Liver (tissue), 8 donors: ENCODE measurements at regions not wholly inside any gene's neighbourhood (a gene's known extent, or its start where the extent isn't known, plus 50 kb on each side); places are given as distances from the start of the nearest gene placed in this dataset.

ENCODE experiments used
- DNase-seq: peaks from one replicate; pipeline ENCODE4 v3.0.0-alpha.2; 2017; ENCODE audit warnings: low spot score
- H3K27ac ChIP-seq, 2 donors: one replicate each; pipeline ENCODE4 v1.7.0; 2013; ENCODE audit warnings: inconsistent platforms in 2 of 2, low read length in 2 of 2, control low read depth in 1 of 2, low read depth in 1 of 2, mild to moderate bottlenecking in 1 of 2
- H3K27me3 ChIP-seq, 4 donors: one replicate each; pipeline versions ENCODE4 v1.6.1 to v1.7.0; 2013; ENCODE audit warnings: low read length in 3 of 4, inconsistent platforms in 1 of 4, mild to moderate bottlenecking in 1 of 4, moderate library complexity in 1 of 4; ENCODE audit not compliant: control insufficient read depth in 4 of 4, insufficient read depth in 4 of 4
- H3K36me3 ChIP-seq, 4 donors: one replicate each; pipeline versions ENCODE4 v1.6.1 to v1.7.0; 2013; ENCODE audit warnings: low read length in 3 of 4, mild to moderate bottlenecking in 3 of 4, low read depth in 1 of 4, moderate library complexity in 1 of 4; ENCODE audit not compliant: control insufficient read depth in 4 of 4, insufficient read depth in 3 of 4
- H3K4me1 ChIP-seq, 4 donors: one replicate each; pipeline versions ENCODE4 v1.6.1 to v1.7.0; 2013; ENCODE audit warnings: low read length in 3 of 4, mild to moderate bottlenecking in 3 of 4, moderate library complexity in 1 of 4; ENCODE audit not compliant: control insufficient read depth in 4 of 4, insufficient read depth in 4 of 4
- H3K4me3 ChIP-seq, 3 donors: one replicate each; pipeline versions ENCODE4 v1.6.1 to v1.7.0; 2013; ENCODE audit warnings: low read length in 3 of 3, control low read depth in 1 of 3, low read depth in 1 of 3, mild to moderate bottlenecking in 1 of 3
- H3K9ac ChIP-seq, 2 donors: one replicate each; pipeline ENCODE4 v1.7.0; 2013; ENCODE audit warnings: low read length in 2 of 2, mild to moderate bottlenecking in 2 of 2, moderate library complexity in 2 of 2, control low read depth in 1 of 2, low read depth in 1 of 2
- H3K9me3 ChIP-seq, 4 donors: one replicate each; pipeline versions ENCODE4 v1.6.1 to v1.7.0; 2013; ENCODE audit warnings: low read length in 3 of 4; ENCODE audit not compliant: control insufficient read depth in 4 of 4
- ATF3 ChIP-seq: IDR thresholded peaks from 2 replicates; pipeline ENCODE4 v1.6.1; 2016; ENCODE audit warnings: antibody characterized with exemption
- EGR1 ChIP-seq, 2 donors: IDR thresholded peaks; 2 replicates each; pipeline ENCODE4 v1.6.1; 2016 to 2018; ENCODE audit warnings: antibody characterized with exemption in 2 of 2, low read depth in 2 of 2
- FOXA1 ChIP-seq: IDR thresholded peaks from 2 replicates; pipeline ENCODE4 v1.6.1; 2016; ENCODE audit warnings: antibody characterized with exemption
- FOXA2 ChIP-seq: IDR thresholded peaks from 2 replicates; pipeline ENCODE4 v1.6.1; 2016; ENCODE audit warnings: antibody characterized with exemption
- GABPA ChIP-seq, 2 donors: IDR thresholded peaks in 1 of 2; conservative IDR thresholded peaks in 1 of 2; 2 replicates each; pipeline ENCODE4 v1.6.1; 2016; ENCODE audit warnings: antibody characterized with exemption in 2 of 2, mild to moderate bottlenecking in 1 of 2, moderate library complexity in 1 of 2
- HNF4A ChIP-seq, 2 donors: conservative IDR thresholded peaks; 2 replicates each; pipeline ENCODE4 v1.6.1; 2016; ENCODE audit warnings: antibody characterized with exemption in 2 of 2, mild to moderate bottlenecking in 2 of 2
- HNF4G ChIP-seq: IDR thresholded peaks from 2 replicates; pipeline ENCODE4 v1.6.1; 2016; ENCODE audit warnings: antibody characterized with exemption
- JUND ChIP-seq, 2 donors: IDR thresholded peaks; 2 replicates each; pipeline ENCODE4 v1.6.1; 2016; ENCODE audit warnings: antibody characterized with exemption in 2 of 2
- NR2F2 ChIP-seq: IDR thresholded peaks from 2 replicates; pipeline ENCODE4 v1.6.1; 2016; ENCODE audit warnings: antibody characterized with exemption
- RAD21 ChIP-seq, 2 donors: IDR thresholded peaks; 2 replicates each; pipeline ENCODE4 v1.6.1; 2016; ENCODE audit warnings: antibody characterized with exemption in 2 of 2, mild to moderate bottlenecking in 2 of 2
- RXRA ChIP-seq, 2 donors: IDR thresholded peaks; 2 replicates each; pipeline ENCODE4 v1.6.1; 2017 to 2018; ENCODE audit warnings: antibody characterized with exemption in 2 of 2, mild to moderate bottlenecking in 1 of 2
- SP1 ChIP-seq: IDR thresholded peaks from 2 replicates; pipeline ENCODE4 v1.6.1; 2018; ENCODE audit warnings: antibody characterized with exemption, mild to moderate bottlenecking
- TAF1 ChIP-seq: conservative IDR thresholded peaks from 2 replicates; pipeline ENCODE4 v1.6.1; 2016; ENCODE audit warnings: antibody characterized with exemption, mild to moderate bottlenecking
- YY1 ChIP-seq: IDR thresholded peaks from 2 replicates; pipeline ENCODE4 v1.6.1; 2016; ENCODE audit warnings: antibody characterized with exemption, mild to moderate bottlenecking
- WGBS: extraction: QIAGEN DNeasy Blood & Tissue Kit; methylation state at CpG from one replicate; pipeline ENCODE4 v1.1.7; 2013; 5-methylcytosine and 5-hydroxymethylcytosine counted together
- TF ChIP-seq, protein P1 (sequence below): IDR thresholded peaks from 2 replicates; pipeline ENCODE4 v1.6.1; 2016; ENCODE audit warnings: antibody characterized with exemption
- TF ChIP-seq, protein P2 (sequence below): IDR thresholded peaks from 2 replicates; pipeline ENCODE4 v1.6.1; 2016; ENCODE audit warnings: antibody characterized with exemption
- TF ChIP-seq, protein P3 (sequence below): fragments of 150-350 bp; IDR thresholded peaks from 2 replicates; pipeline ENCODE4 v1.5.1; 2017; ENCODE audit warnings: improper control_type of control experiment, low read depth, low read length; ENCODE audit not compliant: missing input control
- TF ChIP-seq, protein P4 (sequence below): IDR thresholded peaks from 2 replicates; pipeline ENCODE4 v1.6.1; 2016; ENCODE audit warnings: antibody characterized with exemption, mild to moderate bottlenecking
- donor health status: healthy.
- donor health status: healthy.
- donor health status: healthy.
- donor health status: healthy.
- donor health status: healthy.

GRCh38 chr9:90296539-90296938 is 346.1 kb downstream of the DIRAS2 start:
- H3K9me3 ChIP-seq: no peaks in the 10 kb centered on the region
- WGBS: 61% methylated on average over 6 of the region's 6 CpGs
- peaks cover 0 to 8% (median 2%) of the 10 kb centered on the region in 4 donors for H3K27me3 ChIP-seq
- H3K4me1 ChIP-seq: no peaks in the 10 kb centered on the region
- H3K27ac ChIP-seq: no peak overlapping the region
- no peak overlapping the region for H3K9ac ChIP-seq
- TF ChIP-seq ATF3: no peak
- no peak for TF ChIP-seq GABPA (IDR thresholded peaks at IDR 0.05 in 1 of 2, conservative IDR thresholded peaks at IDR 0.05 in 1 of 2)
- no peak for TF ChIP-seq EGR1 (IDR thresholded peaks at IDR 0.05; ENCODE audit: low read depth in 2 of 2)
- no peak for TF ChIP-seq HNF4G
- TF ChIP-seq FOXA2: no peak
- no peak for TF ChIP-seq TAF1
- no peak for TF ChIP-seq NR2F2
- TF ChIP-seq, protein P1, sequence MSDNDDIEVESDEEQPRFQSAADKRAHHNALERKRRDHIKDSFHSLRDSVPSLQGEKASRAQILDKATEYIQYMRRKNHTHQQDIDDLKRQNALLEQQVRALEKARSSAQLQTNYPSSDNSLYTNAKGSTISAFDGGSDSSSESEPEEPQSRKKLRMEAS: no peak
- TF ChIP-seq, protein P2, sequence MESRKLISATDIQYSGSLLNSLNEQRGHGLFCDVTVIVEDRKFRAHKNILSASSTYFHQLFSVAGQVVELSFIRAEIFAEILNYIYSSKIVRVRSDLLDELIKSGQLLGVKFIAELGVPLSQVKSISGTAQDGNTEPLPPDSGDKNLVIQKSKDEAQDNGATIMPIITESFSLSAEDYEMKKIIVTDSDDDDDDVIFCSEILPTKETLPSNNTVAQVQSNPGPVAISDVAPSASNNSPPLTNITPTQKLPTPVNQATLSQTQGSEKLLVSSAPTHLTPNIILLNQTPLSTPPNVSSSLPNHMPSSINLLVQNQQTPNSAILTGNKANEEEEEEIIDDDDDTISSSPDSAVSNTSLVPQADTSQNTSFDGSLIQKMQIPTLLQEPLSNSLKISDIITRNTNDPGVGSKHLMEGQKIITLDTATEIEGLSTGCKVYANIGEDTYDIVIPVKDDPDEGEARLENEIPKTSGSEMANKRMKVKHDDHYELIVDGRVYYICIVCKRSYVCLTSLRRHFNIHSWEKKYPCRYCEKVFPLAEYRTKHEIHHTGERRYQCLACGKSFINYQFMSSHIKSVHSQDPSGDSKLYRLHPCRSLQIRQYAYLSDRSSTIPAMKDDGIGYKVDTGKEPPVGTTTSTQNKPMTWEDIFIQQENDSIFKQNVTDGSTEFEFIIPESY: no peak
- TF ChIP-seq JUND (IDR thresholded peaks at IDR 0.05): no peak
- no peak for TF ChIP-seq FOXA1
- TF ChIP-seq RXRA (IDR thresholded peaks at IDR 0.05): no peak
- TF ChIP-seq YY1: no peak
- no peak for TF ChIP-seq HNF4A (conservative IDR thresholded peaks at IDR 0.05)
- TF ChIP-seq RAD21 (IDR thresholded peaks at IDR 0.05): no peak
- TF ChIP-seq SP1: no peak
- DNase-seq: no peak
- H3K4me3 ChIP-seq: no peak overlapping the region
- H3K36me3 ChIP-seq: no peaks in the 10 kb centered on the region

DNA sequence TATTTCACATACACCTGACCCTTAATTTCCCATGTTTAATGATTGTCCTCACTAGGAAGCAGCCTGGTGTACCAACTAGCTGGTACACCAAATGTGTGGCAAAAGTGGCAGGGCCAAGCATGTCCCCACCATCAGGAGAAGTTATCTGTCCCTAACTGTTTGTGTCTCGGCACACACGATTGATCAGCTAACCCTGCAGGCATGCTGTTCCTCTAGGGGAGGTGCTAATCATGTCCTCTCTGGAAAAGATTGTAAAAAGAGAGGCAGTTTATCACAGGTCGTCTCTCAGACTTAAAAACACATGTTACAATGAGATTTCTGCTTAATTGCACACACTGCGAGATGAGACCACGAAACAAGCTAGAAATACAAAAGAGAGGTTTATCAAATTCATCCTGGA is 342.7 kb downstream of the DIRAS2 start:
- WGBS: 52% methylated on average over 5 of the region's 5 CpGs
- Histone ChIP-seq H3K9me3 (no peaks in the 10 kb centered on the region), H3K36me3 (no peaks in the 10 kb centered on the region), H3K4me1 (no peaks in the 10 kb centered on the region), H3K4me3 (no peak overlapping the region), H3K27me3 (peaks cover 0 to 4% (median 1%) of the 10 kb centered on the region in 4 donors), H3K9ac (no peak overlapping the region), H3K27ac (no peak overlapping the region)
- no peak for DNase-seq
- no peak for TF ChIP-seq FOXA1
- TF ChIP-seq, protein P1: no peak
- TF ChIP-seq JUND (IDR thresholded peaks at IDR 0.05): no peak
- no peak for TF ChIP-seq HNF4G
- no peak for TF ChIP-seq SP1
- TF ChIP-seq, protein P2: no peak
- TF ChIP-seq, protein P3, sequence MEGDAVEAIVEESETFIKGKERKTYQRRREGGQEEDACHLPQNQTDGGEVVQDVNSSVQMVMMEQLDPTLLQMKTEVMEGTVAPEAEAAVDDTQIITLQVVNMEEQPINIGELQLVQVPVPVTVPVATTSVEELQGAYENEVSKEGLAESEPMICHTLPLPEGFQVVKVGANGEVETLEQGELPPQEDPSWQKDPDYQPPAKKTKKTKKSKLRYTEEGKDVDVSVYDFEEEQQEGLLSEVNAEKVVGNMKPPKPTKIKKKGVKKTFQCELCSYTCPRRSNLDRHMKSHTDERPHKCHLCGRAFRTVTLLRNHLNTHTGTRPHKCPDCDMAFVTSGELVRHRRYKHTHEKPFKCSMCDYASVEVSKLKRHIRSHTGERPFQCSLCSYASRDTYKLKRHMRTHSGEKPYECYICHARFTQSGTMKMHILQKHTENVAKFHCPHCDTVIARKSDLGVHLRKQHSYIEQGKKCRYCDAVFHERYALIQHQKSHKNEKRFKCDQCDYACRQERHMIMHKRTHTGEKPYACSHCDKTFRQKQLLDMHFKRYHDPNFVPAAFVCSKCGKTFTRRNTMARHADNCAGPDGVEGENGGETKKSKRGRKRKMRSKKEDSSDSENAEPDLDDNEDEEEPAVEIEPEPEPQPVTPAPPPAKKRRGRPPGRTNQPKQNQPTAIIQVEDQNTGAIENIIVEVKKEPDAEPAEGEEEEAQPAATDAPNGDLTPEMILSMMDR: no peak
- no peak for TF ChIP-seq TAF1
- TF ChIP-seq RXRA (IDR thresholded peaks at IDR 0.05): no peak
- TF ChIP-seq, protein P4, sequence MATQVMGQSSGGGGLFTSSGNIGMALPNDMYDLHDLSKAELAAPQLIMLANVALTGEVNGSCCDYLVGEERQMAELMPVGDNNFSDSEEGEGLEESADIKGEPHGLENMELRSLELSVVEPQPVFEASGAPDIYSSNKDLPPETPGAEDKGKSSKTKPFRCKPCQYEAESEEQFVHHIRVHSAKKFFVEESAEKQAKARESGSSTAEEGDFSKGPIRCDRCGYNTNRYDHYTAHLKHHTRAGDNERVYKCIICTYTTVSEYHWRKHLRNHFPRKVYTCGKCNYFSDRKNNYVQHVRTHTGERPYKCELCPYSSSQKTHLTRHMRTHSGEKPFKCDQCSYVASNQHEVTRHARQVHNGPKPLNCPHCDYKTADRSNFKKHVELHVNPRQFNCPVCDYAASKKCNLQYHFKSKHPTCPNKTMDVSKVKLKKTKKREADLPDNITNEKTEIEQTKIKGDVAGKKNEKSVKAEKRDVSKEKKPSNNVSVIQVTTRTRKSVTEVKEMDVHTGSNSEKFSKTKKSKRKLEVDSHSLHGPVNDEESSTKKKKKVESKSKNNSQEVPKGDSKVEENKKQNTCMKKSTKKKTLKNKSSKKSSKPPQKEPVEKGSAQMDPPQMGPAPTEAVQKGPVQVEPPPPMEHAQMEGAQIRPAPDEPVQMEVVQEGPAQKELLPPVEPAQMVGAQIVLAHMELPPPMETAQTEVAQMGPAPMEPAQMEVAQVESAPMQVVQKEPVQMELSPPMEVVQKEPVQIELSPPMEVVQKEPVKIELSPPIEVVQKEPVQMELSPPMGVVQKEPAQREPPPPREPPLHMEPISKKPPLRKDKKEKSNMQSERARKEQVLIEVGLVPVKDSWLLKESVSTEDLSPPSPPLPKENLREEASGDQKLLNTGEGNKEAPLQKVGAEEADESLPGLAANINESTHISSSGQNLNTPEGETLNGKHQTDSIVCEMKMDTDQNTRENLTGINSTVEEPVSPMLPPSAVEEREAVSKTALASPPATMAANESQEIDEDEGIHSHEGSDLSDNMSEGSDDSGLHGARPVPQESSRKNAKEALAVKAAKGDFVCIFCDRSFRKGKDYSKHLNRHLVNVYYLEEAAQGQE: no peak
- TF ChIP-seq NR2F2: no peak
- TF ChIP-seq YY1: no peak
- TF ChIP-seq GABPA (IDR thresholded peaks at IDR 0.05 in 1 of 2, conservative IDR thresholded peaks at IDR 0.05 in 1 of 2): no peak
- no peak for TF ChIP-seq EGR1 (IDR thresholded peaks at IDR 0.05; ENCODE audit: low read depth in 2 of 2)
